Stimulated activated CD8-positive, alpha-beta memory T cell treated with anti-CD3 and anti-CD28 coated beads, Interleukin-4, amount 100 ng/mL, for 24 hours (primary cell): ENCODE measurements at regions not wholly inside any gene's neighbourhood (a gene's known extent, or its start where the extent isn't known, plus 50 kb on each side); places are given as distances from the start of the nearest gene placed in this dataset.

Experiments used
- DNase-seq: peaks from one replicate; pipeline ENCODE4 v3.0.0-alpha.2; 2020; ENCODE audit warnings: low read depth

GRCh38 chr10:128713471-128713870 is 587.2 kb upstream of the MKI67 start:
- no peak for DNase-seq

GRCh38 chr10:128713874-128714570 is 587.8 kb upstream of the MKI67 start:
- DNase-seq: no peak

- no peak for DNase-seq
Observed at GRCh38 chr10:128714644-128715415, 588.6 kb upstream of the MKI67 start.

DNA sequence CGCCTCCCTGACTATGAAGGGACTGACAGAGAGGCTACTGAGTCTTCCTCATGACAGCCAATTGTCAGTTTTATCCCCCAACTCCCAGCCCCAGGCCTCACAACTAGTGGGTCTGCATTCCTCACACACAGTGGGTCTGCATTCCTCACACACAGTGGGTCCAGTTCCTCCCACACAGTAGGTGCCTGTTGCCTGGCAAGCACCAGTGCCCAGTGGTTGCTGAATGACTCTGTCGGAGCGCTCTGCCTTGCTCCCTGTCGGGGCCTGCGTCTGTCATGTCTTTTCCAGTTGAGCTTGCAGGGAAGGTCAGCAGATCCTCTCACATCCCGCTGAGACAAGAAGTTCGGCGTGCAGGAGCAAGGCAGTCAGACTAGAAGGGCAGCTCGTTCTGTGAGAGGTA is 590.0 kb upstream of the MKI67 start:
- no peak for DNase-seq

GRCh38 chr10:128721963-128722445 is 595.8 kb upstream of the MKI67 start:
- no peak for DNase-seq

DNA sequence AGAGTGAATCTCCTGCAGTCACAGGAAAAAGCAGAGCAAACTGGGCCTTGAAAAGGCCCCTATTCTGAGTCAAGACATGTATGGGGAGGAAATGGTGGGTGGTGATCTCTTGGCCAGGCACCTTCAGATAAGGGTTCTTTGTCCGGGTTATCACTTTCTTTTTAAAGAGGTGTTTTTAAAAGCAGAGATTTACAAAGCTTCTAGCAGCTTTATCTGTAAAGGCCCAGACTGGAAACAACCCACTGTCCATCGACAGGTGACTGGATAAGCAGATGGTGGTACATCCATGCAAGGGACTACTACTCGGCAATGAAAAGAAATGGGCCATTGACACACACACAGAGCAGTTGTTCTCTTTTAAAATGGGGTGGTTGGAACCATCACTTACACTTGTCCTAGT is 596.7 kb upstream of the MKI67 start:
- no peak for DNase-seq

DNA sequence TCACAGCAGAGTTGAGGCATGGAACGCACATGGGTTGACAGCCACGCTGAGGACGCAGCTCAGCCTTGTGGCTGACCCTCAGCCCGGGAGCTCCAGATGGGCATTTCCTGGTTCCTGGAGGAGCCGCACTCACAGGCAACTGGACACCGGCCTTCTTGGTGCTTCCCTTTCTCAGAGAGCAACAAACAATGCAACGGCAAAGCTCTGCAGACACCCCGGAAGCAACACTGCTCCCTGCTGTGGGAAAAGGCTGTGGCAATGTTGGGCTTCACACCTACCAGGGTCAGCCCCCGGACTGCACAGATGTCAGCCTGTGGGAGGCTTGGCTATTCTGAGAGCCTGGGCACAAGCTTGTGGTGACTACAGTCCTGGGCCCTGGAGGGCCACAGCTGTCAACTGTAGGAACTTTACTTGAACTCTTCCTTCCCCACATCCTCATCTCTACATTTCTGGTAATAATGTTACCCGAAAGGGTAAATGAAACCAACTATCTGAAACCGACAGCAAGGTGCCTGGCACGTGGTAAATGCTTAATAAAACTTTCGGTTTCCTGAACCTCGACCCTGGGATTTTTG is 597.5 kb upstream of the MKI67 start:
- no peak for DNase-seq

DNA sequence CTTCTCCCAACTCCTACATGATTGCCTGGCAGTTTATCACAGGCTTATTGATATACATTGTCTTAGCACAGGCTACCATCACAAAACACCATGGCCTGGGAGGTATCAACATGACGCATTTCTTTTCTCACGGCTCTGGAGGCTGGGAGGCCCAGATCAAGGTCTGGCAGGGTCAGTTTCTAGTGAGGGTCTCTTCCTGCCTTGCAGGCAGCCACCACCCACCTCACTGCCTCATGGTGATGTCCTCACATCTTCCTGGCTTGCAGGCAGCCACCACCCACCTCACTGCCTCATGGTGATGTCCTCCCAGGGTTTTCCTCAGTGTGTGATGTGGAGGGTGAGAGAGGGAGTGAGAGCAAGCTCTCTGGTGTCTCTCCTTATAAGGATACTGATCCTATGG is 599.3 kb upstream of the MKI67 start:
- no peak for DNase-seq

GRCh38 chr10:128727114-128727513 is 600.9 kb upstream of the MKI67 start:
- no peak for DNase-seq

GRCh38 chr10:128729910-128730420 is 603.7 kb upstream of the MKI67 start:
- no peak for DNase-seq

DNA sequence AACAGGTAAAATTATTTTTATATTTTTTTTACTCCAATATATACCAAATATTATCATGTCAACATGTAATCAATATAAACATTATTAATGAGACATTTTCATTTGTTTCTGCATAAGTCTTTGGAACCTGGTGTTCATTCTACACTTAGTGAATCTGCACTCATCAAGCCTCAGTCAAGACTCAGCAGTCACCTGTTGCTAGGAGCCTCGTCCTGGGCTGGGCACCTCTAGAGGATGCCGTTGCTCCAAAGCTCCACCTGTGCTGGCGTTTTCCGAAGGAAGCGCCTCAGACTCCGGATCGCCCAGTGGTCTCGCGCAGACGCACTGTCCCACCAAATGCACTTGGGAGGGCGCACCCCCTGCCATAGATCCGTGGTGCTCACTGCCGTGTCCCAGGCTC is 604.7 kb upstream of the MKI67 start:
- no peak for DNase-seq

- no peak for DNase-seq
Observed at GRCh38 chr10:128734161-128734560, 607.9 kb upstream of the MKI67 start.

- no peak for DNase-seq
Observed at GRCh38 chr10:128734734-128735133, 608.5 kb upstream of the MKI67 start.

- no peak for DNase-seq
Observed at GRCh38 chr10:128735996-128736395, 609.8 kb upstream of the MKI67 start.

GRCh38 chr10:128738386-128738915 is 612.2 kb upstream of the MKI67 start:
- DNase-seq: no peak

GRCh38 chr10:128739930-128740329 is 613.7 kb upstream of the MKI67 start:
- DNase-seq: no peak

DNA sequence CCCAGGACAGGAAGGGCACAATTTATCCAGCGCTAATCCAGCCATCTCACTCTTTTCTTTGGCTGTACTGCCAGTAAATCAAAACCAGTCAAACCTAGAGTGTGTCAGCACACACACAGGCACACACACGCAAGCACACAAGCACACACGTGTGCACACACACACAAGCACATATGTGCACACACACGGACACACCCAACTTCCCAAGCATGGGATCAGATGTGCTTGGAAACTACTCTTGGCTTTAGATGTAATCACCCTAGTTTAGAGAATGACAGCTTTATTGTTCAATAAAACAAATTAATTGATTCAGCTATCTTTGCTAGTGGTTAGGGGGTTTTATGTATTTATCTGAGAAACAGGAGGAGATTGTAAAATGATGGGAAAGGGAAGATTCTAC is 615.0 kb upstream of the MKI67 start:
- no peak for DNase-seq

DNA sequence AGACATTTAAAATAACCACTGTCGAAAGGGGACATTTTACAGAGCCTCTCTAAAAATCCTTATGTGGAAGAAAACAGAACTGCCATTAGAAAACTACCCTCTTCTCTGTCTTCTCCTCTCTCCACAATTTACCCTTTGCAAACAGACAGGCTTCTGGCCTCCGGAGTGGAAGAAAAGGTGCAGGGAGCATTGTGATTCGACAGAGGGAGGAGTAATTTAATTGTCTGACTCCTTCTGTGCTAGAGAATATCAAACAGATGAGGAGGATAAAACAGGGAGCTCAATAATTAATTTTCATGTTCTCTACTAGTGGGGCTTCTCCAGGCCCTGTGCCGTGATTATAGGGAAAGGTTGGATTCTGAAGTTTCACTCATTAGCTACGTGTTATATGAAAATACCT is 615.5 kb upstream of the MKI67 start:
- DNase-seq: no peak

DNA sequence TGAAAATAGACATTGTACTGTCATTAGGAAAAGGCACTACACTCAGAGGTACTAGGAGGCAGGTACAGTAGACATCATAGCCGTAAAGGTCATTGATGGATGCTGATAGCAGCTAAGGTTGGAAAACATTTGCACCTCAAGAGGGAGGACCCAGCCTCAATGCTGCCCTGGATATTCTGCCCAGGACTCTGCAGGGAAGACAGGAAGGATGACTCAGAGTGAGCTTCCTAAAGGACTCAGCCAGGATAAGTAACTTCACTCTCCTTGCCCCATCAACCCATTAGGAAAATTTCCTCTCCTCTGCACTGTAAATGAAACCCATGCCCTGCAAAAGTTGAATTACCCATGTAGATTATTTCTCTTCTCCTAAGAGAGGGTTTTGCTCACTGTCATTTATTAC is 617.9 kb upstream of the MKI67 start:
- no peak for DNase-seq

DNA sequence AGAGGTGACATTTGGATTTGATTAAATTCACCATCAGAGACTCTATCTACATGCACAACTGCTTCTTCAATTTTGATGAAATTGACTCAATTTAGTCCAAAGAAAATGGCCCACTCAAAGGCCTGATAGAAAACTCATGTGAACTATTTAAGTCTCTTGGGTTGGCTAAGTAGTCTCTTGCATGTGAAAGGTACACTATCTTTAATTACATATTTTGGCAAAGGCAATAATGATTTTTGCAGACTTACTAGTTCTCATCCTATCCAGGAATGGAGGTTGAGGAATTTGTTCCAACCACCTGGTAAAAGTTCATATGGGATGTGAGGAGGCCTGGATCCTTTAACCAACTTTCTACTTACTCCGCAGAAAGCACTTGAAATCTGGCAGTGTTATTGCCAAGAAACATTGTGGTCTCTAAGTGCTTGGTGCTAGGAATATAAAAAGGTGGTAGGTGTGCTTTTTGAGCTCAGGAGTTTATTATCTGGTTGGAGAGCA is 618.6 kb upstream of the MKI67 start:
- no peak for DNase-seq

- no peak for DNase-seq
Observed at GRCh38 chr10:128747582-128748346, 621.5 kb upstream of the MKI67 start.

- DNase-seq: no peak
Observed at GRCh38 chr10:128751284-128751683, 625.1 kb upstream of the MKI67 start.
